Nephron progenitor cell (in vitro differentiated cells): ENCODE measurements at regions not wholly inside any gene's neighbourhood (a gene's known extent, or its start where the extent isn't known, plus 50 kb on each side); places are given as distances from the start of the nearest gene placed in this dataset.
"Not testable (repeated sequence)": the region's sequence is repeated elsewhere in the genome, so short reads cannot be mapped to it uniquely, and the experiment has no call there.

Experiments used
- DNase-seq: peaks from one replicate; pipeline ENCODE4 v3.0.0; 2021
- H3K27ac Mint-ChIP-seq: 2 replicates; pipeline ENCODE4 v1.8.0; 2021; ENCODE audit warnings: mild to moderate bottlenecking, moderate library complexity, mixed read lengths
- H3K27me3 Mint-ChIP-seq: 2 replicates; pipeline ENCODE4 v1.8.0; 2021; ENCODE audit warnings: mild to moderate bottlenecking, low read depth, mixed read lengths; ENCODE audit not compliant: poor library complexity
- H3K36me3 Mint-ChIP-seq: 2 replicates; pipeline ENCODE4 v1.8.0; 2021; ENCODE audit warnings: low read depth, mixed read lengths
- H3K4me1 Mint-ChIP-seq: 2 replicates; pipeline ENCODE4 v1.8.0; 2021; ENCODE audit warnings: mixed read lengths
- H3K4me3 Mint-ChIP-seq: 2 replicates; pipeline ENCODE4 v1.8.0; 2021; ENCODE audit warnings: mild to moderate bottlenecking, moderate library complexity, mixed read lengths
- H3K9me3 Mint-ChIP-seq: 2 replicates; pipeline ENCODE4 v1.8.0; 2021; ENCODE audit warnings: mild to moderate bottlenecking, moderate library complexity, mixed read lengths
- TF ChIP-seq, protein P1 (sequence below): fragments of 200-600 bp; sonication (generic); IDR thresholded peaks from 2 replicates; pipeline ENCODE4 v1.5.0; 2021; ENCODE audit warnings: antibody characterized with exemption

DNA sequence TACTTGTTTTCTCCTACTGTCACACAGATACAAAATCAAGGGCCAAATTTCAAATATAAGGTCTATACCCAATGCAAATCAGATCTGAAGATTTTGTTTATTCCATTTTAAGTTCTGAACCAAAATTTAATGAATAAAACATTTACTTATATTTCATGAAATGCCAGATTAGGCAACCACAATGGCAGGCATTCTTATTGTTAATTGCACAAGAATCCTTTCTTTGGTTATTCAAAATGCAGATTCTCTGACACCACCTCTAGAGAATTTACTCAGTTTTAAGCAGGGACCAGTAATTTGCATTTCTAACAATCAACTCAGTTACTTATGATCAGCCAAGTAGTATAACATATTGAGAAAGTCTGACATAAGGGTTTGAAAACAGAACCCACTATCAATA lies 972.4 kb upstream of the ACO1 start:
- Mint-ChIP-seq H3K9me3 (peaks cover 16% of the 10 kb centered on the region), H3K27me3 (no peaks in the 10 kb centered on the region), H3K4me3 (no peak overlapping the region), H3K4me1 (no peaks in the 10 kb centered on the region), H3K27ac (no peak overlapping the region), H3K36me3 (no peaks in the 10 kb centered on the region)
- DNase-seq = no peak
- TF ChIP-seq, protein P1, sequence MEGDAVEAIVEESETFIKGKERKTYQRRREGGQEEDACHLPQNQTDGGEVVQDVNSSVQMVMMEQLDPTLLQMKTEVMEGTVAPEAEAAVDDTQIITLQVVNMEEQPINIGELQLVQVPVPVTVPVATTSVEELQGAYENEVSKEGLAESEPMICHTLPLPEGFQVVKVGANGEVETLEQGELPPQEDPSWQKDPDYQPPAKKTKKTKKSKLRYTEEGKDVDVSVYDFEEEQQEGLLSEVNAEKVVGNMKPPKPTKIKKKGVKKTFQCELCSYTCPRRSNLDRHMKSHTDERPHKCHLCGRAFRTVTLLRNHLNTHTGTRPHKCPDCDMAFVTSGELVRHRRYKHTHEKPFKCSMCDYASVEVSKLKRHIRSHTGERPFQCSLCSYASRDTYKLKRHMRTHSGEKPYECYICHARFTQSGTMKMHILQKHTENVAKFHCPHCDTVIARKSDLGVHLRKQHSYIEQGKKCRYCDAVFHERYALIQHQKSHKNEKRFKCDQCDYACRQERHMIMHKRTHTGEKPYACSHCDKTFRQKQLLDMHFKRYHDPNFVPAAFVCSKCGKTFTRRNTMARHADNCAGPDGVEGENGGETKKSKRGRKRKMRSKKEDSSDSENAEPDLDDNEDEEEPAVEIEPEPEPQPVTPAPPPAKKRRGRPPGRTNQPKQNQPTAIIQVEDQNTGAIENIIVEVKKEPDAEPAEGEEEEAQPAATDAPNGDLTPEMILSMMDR = no peak

DNA sequence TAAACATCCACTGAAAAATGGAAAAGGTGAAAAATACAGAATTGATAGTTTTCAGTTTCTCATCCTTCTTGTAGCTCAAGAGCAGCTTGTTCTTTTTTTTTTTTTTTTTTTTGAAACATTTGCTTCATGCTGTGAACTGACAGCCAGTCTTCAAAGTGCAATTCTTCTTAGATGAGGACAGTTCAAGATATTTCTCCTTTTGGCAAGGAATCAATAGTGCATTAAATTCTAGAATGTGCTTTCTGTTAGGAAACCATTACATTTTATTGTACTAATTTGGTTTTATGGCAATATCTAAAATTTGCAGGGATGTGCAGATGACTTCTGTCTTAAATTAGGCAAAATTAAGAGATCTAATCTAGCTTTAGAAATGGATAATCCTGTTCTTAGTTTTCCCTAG lies 969.3 kb upstream of the ACO1 start:
- Mint-ChIP-seq H3K27me3 (no peaks in the 10 kb centered on the region), H3K4me1 (no peaks in the 10 kb centered on the region), H3K9me3 (peaks cover 20% of the 10 kb centered on the region), H3K27ac (no peak overlapping the region), H3K4me3 (no peak overlapping the region), H3K36me3 (no peaks in the 10 kb centered on the region)
- TF ChIP-seq, protein P1 = no peak
- no peak for DNase-seq

DNA sequence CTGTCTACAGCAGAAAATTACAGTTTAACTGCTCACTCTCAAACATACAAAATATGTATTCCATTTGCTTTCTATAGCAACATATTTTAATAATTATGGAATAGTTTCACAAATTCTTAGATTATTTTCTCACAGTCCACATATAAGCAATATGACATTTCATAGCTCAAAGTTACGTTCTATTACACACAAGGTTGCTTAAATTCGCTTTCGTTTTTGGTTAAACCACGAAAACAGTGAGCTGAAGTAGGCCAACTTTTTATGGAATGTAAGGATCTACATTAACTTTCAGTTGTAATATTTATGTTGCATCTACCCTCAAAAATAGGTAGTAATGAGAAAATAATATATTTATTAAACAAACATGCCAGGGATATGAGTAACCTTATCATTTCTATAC lies 966.0 kb upstream of the ACO1 start:
- TF ChIP-seq, protein P1 = no peak
- DNase-seq = no peak
- H3K36me3 Mint-ChIP-seq = no peaks in the 10 kb centered on the region
- H3K27ac Mint-ChIP-seq = no peak overlapping the region
- no peaks in the 10 kb centered on the region for H3K27me3 Mint-ChIP-seq
- no peaks in the 10 kb centered on the region for H3K4me1 Mint-ChIP-seq
- H3K9me3 Mint-ChIP-seq = peaks cover 9% of the 10 kb centered on the region
- no peak overlapping the region for H3K4me3 Mint-ChIP-seq

DNA sequence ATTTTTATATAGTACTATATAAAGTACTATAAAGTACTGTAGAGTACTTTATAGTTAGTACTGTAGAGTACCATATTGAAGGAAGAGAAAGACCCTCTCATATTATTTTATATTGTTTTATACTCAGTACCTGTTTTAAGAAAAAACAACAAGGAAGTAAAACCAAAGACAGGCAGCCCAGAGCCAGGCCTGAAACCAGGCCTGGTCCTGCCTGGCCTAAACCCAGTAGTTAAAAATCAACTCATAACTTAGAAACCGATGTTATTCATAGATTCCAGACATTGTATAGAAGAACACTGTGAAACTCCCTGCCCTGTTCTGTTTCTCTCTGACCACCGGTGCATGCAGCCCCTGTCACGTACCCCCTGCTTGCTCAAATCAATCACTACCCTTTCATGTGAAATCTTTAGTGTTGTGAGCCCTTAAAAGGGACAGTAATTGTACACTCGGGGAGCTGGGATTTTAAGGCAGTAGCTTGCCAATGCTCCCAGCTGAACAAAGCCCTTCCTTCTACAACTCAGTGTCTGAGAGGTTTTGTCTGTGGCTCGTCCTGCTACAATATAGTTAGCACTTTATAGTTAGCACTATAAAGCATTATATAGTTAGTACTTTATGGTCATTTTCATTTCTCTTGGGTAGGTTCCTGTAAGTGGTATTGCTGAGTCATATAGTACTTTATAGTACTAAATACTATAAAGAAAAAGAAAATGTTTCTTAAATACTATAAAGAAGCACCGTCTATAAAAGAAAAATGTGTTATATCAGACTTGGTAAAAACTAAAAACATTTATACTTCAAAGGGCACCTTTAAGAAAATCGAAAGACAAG lies 940.6 kb upstream of the ACO1 start:
- Mint-ChIP-seq H3K27ac (peak overlapping the region; percentile 99), H3K4me3 (peak overlapping the region; percentile 44), H3K4me1 (peaks cover 29% of the 10 kb centered on the region)
- H3K27me3 Mint-ChIP-seq, H3K9me3 Mint-ChIP-seq, H3K36me3 Mint-ChIP-seq: not testable (repeated sequence)
- peak; percentile 18 for DNase-seq

DNA sequence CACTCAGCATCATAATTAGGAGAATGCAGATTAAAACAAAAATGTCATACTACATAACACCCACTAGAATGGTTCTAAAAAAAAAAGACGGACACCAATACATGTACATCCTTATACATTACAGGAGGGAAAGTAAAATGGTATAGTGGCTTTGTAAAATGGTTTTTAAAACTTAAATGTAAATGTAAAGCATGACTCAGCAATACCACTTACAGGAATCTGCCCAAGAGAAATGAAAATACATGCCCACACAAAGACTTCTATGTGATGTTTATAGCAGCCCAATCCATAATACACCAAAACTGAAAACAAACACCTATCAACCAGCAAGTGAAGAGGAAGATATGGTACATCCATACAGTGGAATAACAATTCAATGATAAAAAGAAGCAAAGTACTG lies 939.1 kb upstream of the ACO1 start:
- no peak overlapping the region for H3K4me3 Mint-ChIP-seq
- no peak for DNase-seq
- H3K9me3 Mint-ChIP-seq = no peaks in the 10 kb centered on the region
- H3K27me3 Mint-ChIP-seq = no peaks in the 10 kb centered on the region
- H3K36me3 Mint-ChIP-seq = no peaks in the 10 kb centered on the region
- peaks cover 29% of the 10 kb centered on the region for H3K4me1 Mint-ChIP-seq
- no peak overlapping the region for H3K27ac Mint-ChIP-seq
- TF ChIP-seq, protein P1 = no peak

DNA sequence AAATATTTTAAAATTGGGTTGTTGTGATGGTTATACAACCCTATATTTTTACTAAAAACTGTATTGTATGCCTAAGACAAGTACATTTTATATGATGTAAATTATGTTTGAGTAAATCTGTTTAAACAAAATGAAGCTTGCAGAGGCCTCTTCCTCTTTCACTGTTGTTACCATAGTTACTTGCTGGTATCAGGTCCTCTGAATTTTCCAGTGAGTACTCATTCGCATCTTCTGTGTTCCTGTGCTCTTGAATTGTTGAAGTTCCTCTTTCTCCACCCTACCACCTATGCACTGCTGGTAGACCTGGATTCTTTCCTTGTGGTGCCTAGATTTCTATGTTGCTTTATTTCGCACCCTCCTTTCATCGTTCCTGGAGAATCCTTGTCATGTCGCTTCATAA lies 938.5 kb upstream of the ACO1 start:
- no peaks in the 10 kb centered on the region for H3K36me3 Mint-ChIP-seq
- peak overlapping the region; percentile 70 for H3K27ac Mint-ChIP-seq
- no peaks in the 10 kb centered on the region for H3K27me3 Mint-ChIP-seq
- H3K4me1 Mint-ChIP-seq = peaks cover 29% of the 10 kb centered on the region
- DNase-seq = no peak
- TF ChIP-seq, protein P1 = no peak
- H3K4me3 Mint-ChIP-seq = no peak overlapping the region
- H3K9me3 Mint-ChIP-seq = no peaks in the 10 kb centered on the region
